GM12878 (cell line): ENCODE measurements at regions not wholly inside any gene's neighbourhood (a gene's known extent, or its start where the extent isn't known, plus 50 kb on each side); places are given as distances from the start of the nearest gene placed in this dataset.

ENCODE experiments used
- ATAC-seq: fragments of 200-7000 bp; cut with Tn5 transposase; 3 replicates; pipeline ENCODE4 v1.9.1; 2020; ENCODE audit warnings: mild to moderate bottlenecking, moderate library complexity
- BruUV-seq: library from RNA; stranded (reverse); fragments of 400-500 nt; replicated peaks from 2 replicates; lab custom pipeline; 2021; lab: Mats Ljungman, UMichigan
- CTCF ChIA-PET: fragments of 300-600 bp; sonication (Branson Sonifier 250); formaldehyde crosslinking; extraction: SDS; loops from one replicate; lab custom pipeline; 2021; ENCODE audit warnings: inconsistent platforms; lab: Yijun Ruan, JAX
- POLR2A ChIA-PET: fragments of 350-600 bp; formaldehyde crosslinking; extraction: SDS; loops from one replicate; lab custom pipeline; 2021; ENCODE audit warnings: inconsistent platforms; lab: Charles Lee
- RAD21 ChIA-PET: fragments of 300-600 bp; sonication (Branson Sonifier 250); formaldehyde crosslinking; loops from one replicate; lab custom pipeline; 2023; ENCODE audit warnings: antibody characterized with exemption; ENCODE audit not compliant: unreplicated experiment; lab: Charles Lee
- SMC1A ChIA-PET: fragments of 300-600 bp; sonication (Branson Sonifier 250); formaldehyde crosslinking; loops from one replicate; lab custom pipeline; 2023; ENCODE audit not compliant: unreplicated experiment, uncharacterized antibody; lab: Charles Lee
- DNase-seq: peaks from one replicate; pipeline ENCODE4 v3.0.0-alpha.2; 2011; ENCODE audit warnings: low read depth, low spot score
- FAIRE-seq: peaks from 3 replicates; lab custom pipeline; 2011; peaks lifted over from hg19 to GRCh38; lab: Jason Lieb, UNC
- H2AFZ ChIP-seq: 2 replicates; pipeline ENCODE4 v1.6.0; 2011; ENCODE audit warnings: low read depth, low read length, control low read depth; ENCODE audit not compliant: control insufficient read depth
- H3K27ac ChIP-seq: 2 replicates; pipeline ENCODE4 v1.5.1; 2011; ENCODE audit warnings: control low read depth; ENCODE audit not compliant: control insufficient read depth, insufficient read depth
- H3K27me3 ChIP-seq, 2 experiments: replicated peaks in 1 of 2; 2 replicates each; pipeline versions ENCODE4 v1.6.0 to v1.6.1; 2011; ENCODE audit warnings: low read length in 1 of 2; ENCODE audit not compliant: control insufficient read depth in 2 of 2, insufficient read depth in 2 of 2
- H3K36me3 ChIP-seq, 2 experiments: 2 replicates each; pipeline ENCODE4 v1.5.1; 2011; ENCODE audit warnings: low read length in 1 of 2; ENCODE audit not compliant: control insufficient read depth in 2 of 2, insufficient read depth in 2 of 2
- H3K4me1 ChIP-seq: 2 replicates; pipeline ENCODE4 v1.6.1; 2011; ENCODE audit warnings: mild to moderate bottlenecking, low read length, moderate library complexity, mixed read lengths; ENCODE audit not compliant: control insufficient read depth, insufficient read depth
- H3K4me2 ChIP-seq: 2 replicates; pipeline ENCODE4 v1.6.0; 2011; ENCODE audit warnings: control low read depth; ENCODE audit not compliant: control insufficient read depth, insufficient read depth
- H3K4me3 ChIP-seq: fragments of 200-600 bp; sonication (generic); 2 replicates; pipeline ENCODE4 v1.5.1; 2016
- H3K79me2 ChIP-seq: 2 replicates; pipeline ENCODE4 v1.6.0; 2011; ENCODE audit warnings: low read length; ENCODE audit not compliant: control insufficient read depth, insufficient read depth
- H3K9ac ChIP-seq: 2 replicates; pipeline ENCODE4 v1.8.0; 2011; ENCODE audit warnings: low read length, control low read depth, mixed read lengths; ENCODE audit not compliant: control insufficient read depth, insufficient read depth
- H3K9me3 ChIP-seq: replicated peaks from 3 replicates; pipeline ENCODE4 v1.5.1; 2011; ENCODE audit warnings: mild to moderate bottlenecking, low read length; ENCODE audit not compliant: control insufficient read depth, insufficient read depth
- H4K20me1 ChIP-seq: 2 replicates; pipeline ENCODE4 v1.6.0; 2011; ENCODE audit not compliant: control insufficient read depth, insufficient read depth
- CEBPB ChIP-seq, 2 experiments: fragments of 150-350 bp in 1 of 2; IDR thresholded peaks; 2 replicates each; pipeline ENCODE4 v1.6.1; 2012 to 2014; ENCODE audit warnings: low read depth in 2 of 2, low read length in 2 of 2, borderline replicate concordance in 1 of 2, inconsistent platforms in 1 of 2
- EGR1 ChIP-seq, 2 experiments: IDR thresholded peaks; 1 replicate in 1 of 2; 2 replicates in 1 of 2; pipeline ENCODE4 v1.6.1; 2011 to 2012; ENCODE audit warnings: low read depth in 2 of 2, low read length in 2 of 2, borderline replicate concordance in 1 of 2, mild to moderate bottlenecking in 1 of 2, moderate library complexity in 1 of 2
- ELK1 ChIP-seq: IDR thresholded peaks from 2 replicates; pipeline ENCODE4 v1.6.1; 2012; ENCODE audit warnings: low read depth, low read length, improper control_type of control experiment
- FOXM1 ChIP-seq: IDR thresholded peaks from 2 replicates; pipeline ENCODE4 v1.6.1; 2012; ENCODE audit warnings: low read depth, mild to moderate bottlenecking, inconsistent platforms, low read length, moderate library complexity
- IKZF2 ChIP-seq, 2 experiments: fragments of 450-650 bp; IDR thresholded peaks; 2 replicates each; pipeline ENCODE4 v1.6.1; 2017; ENCODE audit warnings: mild to moderate bottlenecking in 2 of 2, moderate library complexity in 2 of 2
- MYC ChIP-seq: IDR thresholded peaks from 2 replicates; pipeline ENCODE4 v1.6.1; 2011; ENCODE audit warnings: mild to moderate bottlenecking, low read length, moderate library complexity, inconsistent platforms; ENCODE audit not compliant: insufficient read depth, insufficient replicate concordance, insufficient read length, severe bottlenecking
- NFYB ChIP-seq: IDR thresholded peaks from 2 replicates; pipeline ENCODE4 v1.6.1; 2011; ENCODE audit warnings: low read depth, mild to moderate bottlenecking, low read length, improper control_type of control experiment, moderate library complexity; ENCODE audit not compliant: insufficient read depth
- NKRF ChIP-seq: fragments of 450-650 bp; conservative IDR thresholded peaks from 2 replicates; pipeline ENCODE4 v1.6.1; 2017; ENCODE audit warnings: mild to moderate bottlenecking, moderate library complexity
- PAX8 ChIP-seq: fragments of 450-650 bp; IDR thresholded peaks from 2 replicates; pipeline ENCODE4 v1.6.1; 2017; ENCODE audit warnings: mild to moderate bottlenecking, moderate library complexity
- SP1 ChIP-seq: IDR thresholded peaks from one replicate; pipeline ENCODE4 v1.6.1; 2011; ENCODE audit warnings: low read depth, low read length
- SRF ChIP-seq, 2 experiments: IDR thresholded peaks; 2 replicates each; pipeline ENCODE4 v1.6.1; 2011; ENCODE audit warnings: low read depth in 2 of 2, low read length in 2 of 2, mild to moderate bottlenecking in 1 of 2, moderate library complexity in 1 of 2
- SUPT20H ChIP-seq: IDR thresholded peaks from 2 replicates; pipeline ENCODE4 v1.6.1; 2011; ENCODE audit warnings: low read depth, mild to moderate bottlenecking, low read length, moderate library complexity, borderline replicate concordance; ENCODE audit not compliant: control insufficient read depth
- TBL1XR1 ChIP-seq: IDR thresholded peaks from 2 replicates; pipeline ENCODE4 v1.6.1; 2012; ENCODE audit warnings: low read depth, low read length, improper control_type of control experiment
- TCF7 ChIP-seq: IDR thresholded peaks from 2 replicates; pipeline ENCODE4 v1.6.1; 2014; ENCODE audit warnings: antibody characterized with exemption, borderline replicate concordance
- ZNF384 ChIP-seq: IDR thresholded peaks from 2 replicates; pipeline ENCODE4 v1.6.1; 2012; ENCODE audit warnings: low read depth, mild to moderate bottlenecking, low read length, improper control_type of control experiment, borderline replicate concordance
- WGBS: methylation state at CpG from one replicate; pipeline ENCODE4 v1.1.6; 2016; ENCODE audit warnings: low lambda C conversion rate; ENCODE audit not compliant: insufficient replicate concordance, insufficient coverage; ENCODE audit errors: missing lambda C conversion rate; 5-methylcytosine and 5-hydroxymethylcytosine counted together
- in situ Hi-C: fragments of 300-500 bp; cut with MboI; formaldehyde crosslinking; loops from 9 replicates; pipeline ENCODE4 v1.14.3; 2018; ENCODE audit warnings: mixed read lengths
- intact Hi-C: fragments of 100-400 bp; cut with micrococcal nuclease; formaldehyde crosslinking; loops from one replicate; pipeline ENCODE4 v1.14.2; 2022; ENCODE audit not compliant: unreplicated experiment

- in situ Hi-C loops, result no loop called here
- FAIRE-seq (no peak), DNase-seq (no peak), ATAC-seq (no peak)
- Histone ChIP-seq H3K4me3 (no peak overlapping the region), H4K20me1 (no peaks in the 10 kb centered on the region), H3K4me2 (no peak overlapping the region), H3K27me3 (no peaks in the 10 kb centered on the region), H3K9ac (no peak overlapping the region), H3K27ac (no peak overlapping the region), H3K79me2 (no peaks in the 10 kb centered on the region), H2AFZ (no peak overlapping the region), H3K9me3 (no peaks in the 10 kb centered on the region), H3K36me3 (no peaks in the 10 kb centered on the region), H3K4me1 (no peaks in the 10 kb centered on the region)
- TF ChIP-seq ZNF384 (no peak), NFYB (no peak), TBL1XR1 (no peak), SRF (IDR thresholded peaks at IDR 0.05; ENCODE audit: low read depth in 2 of 2, low read length in 2 of 2) (no peak), CEBPB (IDR thresholded peaks at IDR 0.05; ENCODE audit: borderline replicate concordance in 1 of 2, low read depth in 2 of 2, low read length in 2 of 2) (no peak), EGR1 (IDR thresholded peaks at IDR 0.05; ENCODE audit: borderline replicate concordance in 1 of 2, low read depth in 2 of 2, low read length in 2 of 2) (no peak), MYC (no peak)
- BruUV-seq, result no TSS peak
- ChIA-PET RAD21 (no interaction called here), CTCF (no interaction called here), SMC1A (no interaction called here), POLR2A (no interaction called here)
- WGBS, result 0% methylated on average over 1 of the region's 1 CpG
- intact Hi-C loops, result no loop called here
These were observed 123.9 kb downstream of the SHOX2 start for GRCh38 chr3:157982359-157982758.

- intact Hi-C loops, result no loop called here
- DNase-seq (no peak), FAIRE-seq (no peak), ATAC-seq (no peak)
- Histone ChIP-seq H3K4me2 (no peak overlapping the region), H3K27me3 (no peaks in the 10 kb centered on the region), H3K4me3 (no peak overlapping the region), H3K4me1 (no peaks in the 10 kb centered on the region), H2AFZ (no peak overlapping the region), H3K79me2 (no peaks in the 10 kb centered on the region), H3K27ac (no peak overlapping the region), H4K20me1 (no peaks in the 10 kb centered on the region), H3K9me3 (no peaks in the 10 kb centered on the region), H3K9ac (no peak overlapping the region), H3K36me3 (no peaks in the 10 kb centered on the region)
- 4% methylated on average over 3 of the region's 3 CpGs for WGBS
- RAD21 ChIA-PET, result no interaction called here
- in situ Hi-C loops, result no loop called here
- POLR2A ChIA-PET, result no interaction called here
- no TSS peak for BruUV-seq
- SMC1A ChIA-PET, result no interaction called here
- CTCF ChIA-PET, result no interaction called here
- no peak for TF ChIP-seq NKRF
- no peak for TF ChIP-seq TCF7
- no peak for TF ChIP-seq SP1
- no peak for TF ChIP-seq FOXM1
- TF ChIP-seq EGR1 (IDR thresholded peaks at IDR 0.05; ENCODE audit: borderline replicate concordance in 1 of 2, low read depth in 2 of 2, low read length in 2 of 2), result no peak
- TF ChIP-seq IKZF2 (IDR thresholded peaks at IDR 0.05), result no peak
- no peak for TF ChIP-seq PAX8
- no peak for TF ChIP-seq SUPT20H
- no peak for TF ChIP-seq ELK1
These were observed 124.4 kb downstream of the SHOX2 start for GRCh38 chr3:157981819-157982218.
